Mesenteric fat pad (tissue), 1 donor: ENCODE measurements at regions not wholly inside any gene's neighbourhood (a gene's known extent, or its start where the extent isn't known, plus 50 kb on each side); places are given as distances from the start of the nearest gene placed in this dataset.

Experiments
- DNase-seq: peaks from one replicate; pipeline ENCODE4 v3.0.0-alpha.2; 2020; ENCODE audit warnings: low spot score
- donor health status: DM: yes; HTN: yes; CAD: no.

GRCh38 chr5:93320920-93321445 lies 260.0 kb downstream of the NR2F1-AS1 start:
- no peak for DNase-seq

GRCh38 chr5:93313672-93314071 lies 267.3 kb downstream of the NR2F1-AS1 start:
- DNase-seq = no peak

- DNase-seq = no peak
Observed at GRCh38 chr5:93311881-93312280, 269.1 kb downstream of the NR2F1-AS1 start.

- DNase-seq = no peak
Observed at GRCh38 chr5:93307557-93307956, 273.5 kb downstream of the NR2F1-AS1 start.

GRCh38 chr5:93305984-93306383 lies 275.0 kb downstream of the NR2F1-AS1 start:
- DNase-seq = no peak

GRCh38 chr5:93304456-93305250 lies 276.4 kb downstream of the NR2F1-AS1 start:
- no peak for DNase-seq

GRCh38 chr5:93303291-93303691 lies 277.7 kb downstream of the NR2F1-AS1 start:
- DNase-seq = no peak

GRCh38 chr5:93302711-93303110 lies 278.3 kb downstream of the NR2F1-AS1 start:
- DNase-seq = no peak

GRCh38 chr5:93300945-93301344 lies 280.1 kb downstream of the NR2F1-AS1 start:
- DNase-seq = no peak

GRCh38 chr5:93300309-93300923 lies 280.6 kb downstream of the NR2F1-AS1 start:
- DNase-seq = no peak

- DNase-seq = no peak
Observed at GRCh38 chr5:93299681-93300308, 281.2 kb downstream of the NR2F1-AS1 start.

- no peak for DNase-seq
Observed at GRCh38 chr5:93297116-93297515, 283.9 kb downstream of the NR2F1-AS1 start.

GRCh38 chr5:93296338-93296737 lies 284.7 kb downstream of the NR2F1-AS1 start:
- no peak for DNase-seq

GRCh38 chr5:93294996-93295395 lies 286.0 kb downstream of the NR2F1-AS1 start:
- no peak for DNase-seq

- DNase-seq = no peak
Observed at GRCh38 chr5:93294199-93294598, 286.8 kb downstream of the NR2F1-AS1 start.

- no peak for DNase-seq
Observed at GRCh38 chr5:93289942-93290341, 291.1 kb downstream of the NR2F1-AS1 start.

- no peak for DNase-seq
Observed at GRCh38 chr5:93285461-93285860, 295.6 kb downstream of the NR2F1-AS1 start.

GRCh38 chr5:93281980-93282772 lies 298.8 kb downstream of the NR2F1-AS1 start:
- no peak for DNase-seq

- no peak for DNase-seq
Observed at GRCh38 chr5:93280518-93280917, 300.5 kb downstream of the NR2F1-AS1 start.

- DNase-seq = no peak
Observed at GRCh38 chr5:93279296-93279963, 301.6 kb downstream of the NR2F1-AS1 start.

- DNase-seq = no peak
Observed at GRCh38 chr5:93278896-93279295, 302.1 kb downstream of the NR2F1-AS1 start.
